ACHN (cell line): ENCODE measurements at regions not wholly inside any gene's neighbourhood (a gene's known extent, or its start where the extent isn't known, plus 50 kb on each side); places are given as distances from the start of the nearest gene placed in this dataset.
A peak's percentile ranks its signal among the peaks of the same experiment; 100 is the strongest.

ENCODE experiments used
- DNase-seq: peaks from one replicate; pipeline ENCODE4 v3.0.0-alpha.2; 2015
- in situ Hi-C: cut with HindIII; loops from 2 replicates; pipeline ENCODE4 v1.10.0; 2017; ENCODE audit warnings: low sequenced_read_pairs, low pct_ligation_motif_present, low pct_unique_long_range_greater_than_20kb

DNA sequence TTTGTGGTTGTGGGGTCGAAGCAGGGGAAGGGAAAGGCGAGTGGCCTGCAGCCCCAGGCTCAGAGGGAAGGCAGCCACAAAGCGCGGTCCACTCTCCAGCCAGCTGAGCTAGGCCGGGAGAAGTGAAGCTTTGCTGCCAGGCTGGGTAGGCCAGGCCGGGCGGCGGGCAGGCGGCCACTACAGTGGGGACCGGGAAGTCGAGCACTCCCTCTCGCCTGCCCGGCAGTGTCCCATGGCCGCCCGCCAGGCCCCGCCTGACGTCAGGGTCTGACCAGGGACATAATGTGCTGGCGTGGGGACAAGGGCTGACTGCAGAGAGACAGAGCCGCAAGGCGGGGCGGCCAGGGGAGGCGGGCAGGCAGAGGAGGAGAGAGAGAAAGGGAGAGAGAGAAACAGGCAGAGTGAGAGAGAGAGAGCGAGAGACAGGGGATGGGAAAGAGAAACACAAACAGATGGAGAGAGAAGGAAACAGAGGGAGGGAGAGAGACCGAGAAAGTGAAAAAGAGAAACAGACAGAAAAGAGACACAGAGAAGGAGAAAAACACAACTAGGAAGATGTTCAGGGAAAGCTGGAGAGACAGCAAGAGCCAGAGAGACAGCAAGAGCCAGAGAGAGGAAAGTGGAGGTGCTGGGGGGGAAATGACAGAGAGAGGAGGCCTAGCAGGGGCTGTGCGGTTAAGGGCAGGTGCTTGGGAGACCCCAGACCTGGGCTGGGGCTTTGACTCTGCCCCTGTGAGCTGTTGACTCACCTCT lies 94.5 kb upstream of the PTPN1 start:
- in situ Hi-C loops: no loop called here
- DNase-seq: no peak

DNA sequence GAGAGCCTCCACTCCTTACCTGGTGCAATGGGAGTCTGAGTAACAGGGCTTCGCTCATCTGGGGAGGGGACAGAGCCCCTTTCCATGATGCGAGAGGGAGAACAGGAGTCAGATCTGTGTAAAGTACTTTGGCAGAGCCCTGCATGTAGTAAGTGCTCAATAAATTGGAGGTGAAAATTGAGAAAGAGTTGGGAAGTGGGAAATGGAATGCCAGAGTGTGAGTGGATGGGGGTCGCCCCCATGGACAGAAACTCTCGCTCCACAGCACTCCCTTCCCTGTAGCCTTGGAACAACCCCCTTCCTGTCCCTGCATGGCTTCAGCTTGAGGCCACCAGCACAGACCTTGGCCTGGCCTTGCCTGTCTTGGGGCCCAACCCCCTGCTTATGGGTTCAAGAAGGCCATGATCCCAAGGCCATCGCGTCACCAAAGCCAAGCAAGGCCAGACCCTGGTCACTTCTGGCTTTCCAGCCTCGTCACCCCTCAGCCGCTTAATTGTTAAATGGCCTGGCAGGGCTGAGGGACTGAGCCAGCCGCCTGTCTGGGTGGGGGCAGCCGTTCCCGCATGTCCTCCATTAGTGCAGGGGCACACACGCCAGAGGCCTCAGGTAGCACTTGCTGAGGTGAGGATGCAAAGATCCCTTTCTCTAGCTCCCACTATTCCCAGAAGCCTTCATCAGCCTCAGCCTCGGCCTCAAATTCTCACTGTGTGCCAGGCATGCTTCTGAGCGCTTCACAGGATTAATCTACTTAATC lies 93.7 kb upstream of the PTPN1 start:
- no peak for DNase-seq
- in situ Hi-C loops: no loop called here

DNA sequence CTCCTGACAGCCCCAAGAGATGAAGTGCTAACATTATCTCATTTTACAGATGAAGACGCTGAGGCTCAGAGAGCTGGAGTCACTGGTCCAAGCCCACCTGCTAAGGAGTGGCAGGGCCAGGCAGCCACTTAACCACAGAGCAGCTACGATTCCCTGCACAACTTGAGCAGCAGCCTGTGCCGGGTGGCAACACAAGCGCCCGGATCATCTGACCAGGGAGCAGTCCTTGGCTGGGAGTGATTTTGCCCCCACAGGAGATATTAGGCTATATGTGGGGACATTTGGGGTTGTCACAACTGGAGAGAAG lies 93.2 kb upstream of the PTPN1 start:
- in situ Hi-C loops: no loop called here
- no peak for DNase-seq

DNA sequence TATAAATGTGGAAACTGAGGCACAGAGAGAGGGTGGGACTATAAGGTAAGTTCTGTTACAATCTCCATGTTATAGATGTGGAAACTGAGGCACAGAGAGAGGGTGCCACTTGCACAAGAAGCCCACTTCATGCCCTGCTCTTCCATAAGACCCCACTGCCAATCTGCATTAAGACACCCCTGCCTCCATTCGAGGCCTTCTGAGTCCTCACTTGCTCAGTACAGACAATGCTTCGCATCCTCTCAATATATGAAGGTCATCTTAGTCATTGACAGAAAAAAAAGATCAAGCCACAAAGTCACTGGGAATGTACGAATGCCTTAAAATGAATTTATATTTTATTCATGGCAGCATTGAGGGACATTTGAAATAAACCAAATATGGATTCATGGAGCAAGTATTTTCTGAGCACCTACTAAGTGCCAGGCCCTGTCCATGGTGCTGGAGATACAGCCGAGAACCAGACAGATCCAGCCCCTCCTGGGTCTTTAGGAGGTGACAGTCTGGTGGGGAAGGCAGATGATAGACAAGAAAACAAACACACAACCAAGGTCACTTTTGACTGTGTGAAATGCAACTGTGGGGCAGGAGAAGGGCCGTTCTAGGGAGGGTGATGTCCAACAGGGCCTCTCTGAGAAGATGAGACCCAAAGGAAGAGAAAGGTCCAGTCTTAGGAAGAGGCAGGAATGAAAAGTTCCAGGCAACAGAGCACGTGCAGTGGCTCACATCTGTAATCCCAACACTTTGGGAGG lies 92.5 kb upstream of the PTPN1 start:
- in situ Hi-C loops: no loop called here
- DNase-seq: no peak

DNA sequence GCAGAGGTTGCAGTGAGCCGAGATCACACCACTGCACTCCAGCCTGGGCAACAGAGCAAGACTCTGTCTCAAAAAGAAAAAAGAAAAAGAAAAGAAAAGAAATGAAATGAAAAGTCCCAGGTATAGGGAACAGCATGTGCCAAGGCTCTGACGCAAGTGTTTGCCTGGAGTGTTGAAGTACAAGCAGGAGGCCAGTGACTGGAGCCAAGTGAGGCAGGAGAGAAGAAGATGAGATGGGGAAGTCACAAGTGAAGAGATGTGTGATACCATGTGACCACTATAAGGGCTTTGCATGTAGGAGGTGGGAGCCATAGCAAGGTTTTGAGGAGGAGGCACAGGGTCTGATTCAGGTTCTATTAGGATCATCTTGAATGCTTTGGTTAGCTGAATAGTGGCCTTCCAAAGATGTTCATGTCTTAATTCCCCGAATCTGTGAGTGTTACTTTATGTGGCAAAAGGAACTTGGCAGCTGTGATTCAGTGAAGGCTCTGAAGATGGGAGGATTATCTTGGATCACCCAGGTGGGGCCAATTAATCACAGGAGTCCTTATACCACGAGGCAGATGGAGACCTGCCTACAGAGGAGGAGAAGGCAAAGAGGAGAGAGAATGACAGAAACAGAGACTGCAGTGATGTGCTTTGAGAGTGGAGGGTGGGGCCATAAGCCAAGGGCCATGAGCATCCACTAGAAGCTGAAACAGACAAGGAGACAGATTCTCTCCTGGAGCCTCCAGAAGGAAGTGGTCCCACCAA lies 91.1 kb upstream of the PTPN1 start:
- in situ Hi-C loops: no loop called here
- no peak for DNase-seq

DNA sequence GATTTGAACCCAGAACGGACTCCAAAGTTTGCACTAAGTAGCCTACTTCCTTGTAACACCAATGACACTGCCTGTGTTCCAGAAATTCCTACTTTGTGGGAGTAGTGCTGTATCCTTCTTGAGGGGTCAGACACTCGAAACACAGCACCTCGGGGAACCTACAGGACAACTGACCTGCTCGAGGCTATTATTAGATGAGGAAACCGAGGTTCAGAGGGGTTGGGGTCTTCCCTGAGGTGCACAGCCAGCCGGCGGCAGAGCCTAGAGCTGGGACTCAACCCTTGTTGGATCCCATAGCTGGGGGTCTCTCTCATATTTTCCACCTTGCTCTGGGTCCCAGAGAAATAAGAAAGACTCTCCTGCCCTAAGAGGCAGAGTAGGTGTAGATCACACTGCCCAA lies 89.8 kb upstream of the PTPN1 start:
- in situ Hi-C loops: no loop called here
- DNase-seq: no peak

DNA sequence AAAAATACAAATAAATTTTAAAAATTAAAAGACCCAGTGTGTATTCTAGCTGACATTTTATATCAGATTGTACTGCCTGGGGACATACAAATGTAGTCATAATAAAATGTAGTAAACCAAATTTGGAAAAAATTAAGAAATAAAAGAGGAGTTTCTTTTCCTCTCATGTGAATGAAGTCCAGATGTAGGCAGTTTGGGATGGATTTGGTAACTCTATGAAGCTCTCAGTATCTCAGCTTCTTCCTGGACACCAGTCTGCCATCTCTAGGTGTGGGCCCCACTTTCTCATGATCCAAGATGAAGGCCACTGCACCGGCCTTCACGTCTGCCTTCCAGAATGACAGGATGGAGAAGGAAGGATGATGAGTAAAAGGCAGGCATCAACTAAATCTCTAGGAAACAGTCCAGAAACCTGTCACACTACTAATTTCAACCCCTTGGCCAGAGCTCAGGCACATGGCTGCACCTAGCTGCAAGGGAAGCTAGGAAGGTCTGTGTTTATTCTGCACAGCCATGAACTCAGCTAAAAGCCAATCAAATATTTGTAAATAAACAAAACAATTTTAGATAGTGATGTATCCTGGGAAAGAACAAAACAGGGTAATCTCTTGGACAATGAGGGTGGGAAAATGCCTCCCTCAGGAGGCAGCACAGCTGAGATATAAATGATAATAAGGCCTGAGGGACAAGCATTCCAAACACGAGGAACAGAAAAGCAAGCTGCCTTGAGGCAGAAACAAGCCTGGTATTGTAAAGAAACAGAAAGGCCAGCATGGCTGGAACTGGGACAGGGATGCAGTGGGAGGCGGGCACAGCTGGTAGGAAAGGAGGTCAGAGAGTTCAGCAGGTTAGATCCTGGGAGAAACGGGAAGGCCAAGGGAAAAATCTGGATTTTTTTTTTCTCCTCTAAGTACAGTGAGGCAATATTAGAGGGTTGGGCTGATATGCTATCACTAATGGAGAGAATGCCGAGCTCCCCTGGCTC lies 88.5 kb upstream of the PTPN1 start:
- DNase-seq: no peak
- in situ Hi-C loops: no loop called here

DNA sequence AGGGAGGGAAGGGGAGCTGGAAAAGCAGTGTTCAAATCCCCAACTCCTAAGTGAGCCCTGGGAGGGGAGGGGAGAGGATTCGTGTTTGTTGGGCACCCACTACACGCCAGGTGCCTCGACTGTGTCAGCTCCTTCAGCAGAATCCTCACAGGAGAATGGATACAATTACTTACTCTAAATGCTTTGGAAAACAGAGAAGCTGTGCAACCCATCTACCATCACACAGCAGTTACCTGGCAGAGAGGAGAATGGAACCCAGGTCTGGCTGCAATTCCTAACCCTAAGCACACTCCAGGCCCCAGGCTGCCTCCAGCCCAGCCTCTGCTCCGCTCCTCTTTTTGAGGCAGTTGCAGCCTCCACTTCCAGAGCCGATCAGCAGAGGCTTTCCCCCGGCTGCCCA lies 86.4 kb upstream of the PTPN1 start:
- DNase-seq: no peak
- in situ Hi-C loops: no loop called here

DNA sequence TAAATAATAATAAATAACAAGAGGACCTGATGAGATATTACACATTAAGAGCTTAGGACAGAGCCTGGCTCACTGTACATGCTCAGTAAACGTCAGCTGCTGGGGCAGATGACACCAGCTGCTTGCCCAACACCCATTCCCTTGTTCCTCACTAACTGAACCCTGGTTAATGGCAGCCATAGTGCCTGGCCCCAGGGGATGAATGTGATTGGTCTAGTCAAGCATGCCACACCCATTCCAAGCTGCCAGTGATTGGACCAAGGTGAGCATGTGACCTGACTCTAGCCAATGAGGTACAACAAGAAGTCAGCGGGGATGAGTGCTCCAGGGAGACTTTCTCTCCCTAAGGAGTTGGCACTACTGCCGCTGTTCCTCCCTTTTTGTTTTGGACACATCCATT lies 85.1 kb upstream of the PTPN1 start:
- peak; percentile 22 for DNase-seq
- in situ Hi-C loops: no loop called here

DNA sequence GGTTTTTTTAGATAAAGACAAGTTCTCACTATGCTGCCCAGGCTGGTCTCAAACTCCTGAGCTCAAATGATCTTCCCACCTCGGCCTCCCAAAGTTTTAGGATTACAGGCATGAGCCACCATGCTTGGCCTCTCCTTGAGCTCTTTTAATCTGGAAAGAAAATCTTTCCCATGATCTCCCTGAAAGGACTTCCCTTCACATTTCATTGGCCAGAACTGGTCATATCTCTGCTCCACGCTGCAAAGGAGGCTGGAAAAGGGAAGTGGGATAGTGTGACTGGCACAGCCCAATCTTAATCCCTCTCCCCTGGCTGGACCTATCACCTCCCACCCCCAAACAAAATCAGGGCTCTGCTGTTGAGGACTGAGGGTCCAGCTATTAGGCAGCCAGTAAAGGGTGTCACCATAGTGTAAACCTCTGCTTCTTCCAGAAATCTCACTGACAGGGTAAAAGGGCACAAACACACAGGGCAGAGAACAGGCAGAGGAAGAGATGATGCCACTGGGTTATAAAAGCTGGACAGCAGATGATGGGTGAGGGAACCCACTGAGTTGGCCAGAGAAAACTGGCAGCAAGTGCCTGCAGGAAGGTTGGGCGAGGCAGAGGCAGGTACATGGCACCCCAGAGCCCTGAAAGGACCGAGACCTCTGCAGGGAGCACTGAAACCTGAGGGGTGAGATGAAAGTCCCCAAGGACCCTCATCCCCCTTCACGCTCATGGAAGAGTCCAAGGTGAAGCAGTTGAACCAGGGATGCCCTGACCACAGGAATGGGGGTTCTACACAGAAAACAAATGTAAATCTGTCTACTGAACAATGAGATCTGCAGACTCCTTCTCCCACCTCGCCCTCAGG lies 83.1 kb upstream of the PTPN1 start:
- no peak for DNase-seq
- in situ Hi-C loops: no loop called here

DNA sequence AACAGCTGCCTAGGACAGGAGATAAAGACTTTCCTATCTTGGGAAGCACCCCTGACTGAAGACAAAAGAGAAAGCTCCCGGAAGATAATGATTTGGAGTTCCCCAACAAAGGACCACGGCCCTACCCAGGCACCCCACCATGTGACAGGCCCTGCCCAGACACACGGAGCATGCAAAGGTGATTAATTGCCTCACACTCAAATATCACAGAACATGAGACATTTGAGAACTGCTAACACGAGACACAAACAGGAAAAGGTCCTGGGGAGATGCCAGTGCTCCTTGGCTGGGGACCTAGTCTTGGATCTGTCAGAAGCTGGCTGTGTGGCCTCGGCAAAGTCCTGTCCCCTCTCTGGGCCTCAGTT lies 82.5 kb upstream of the PTPN1 start:
- DNase-seq: no peak
- in situ Hi-C loops: no loop called here

DNA sequence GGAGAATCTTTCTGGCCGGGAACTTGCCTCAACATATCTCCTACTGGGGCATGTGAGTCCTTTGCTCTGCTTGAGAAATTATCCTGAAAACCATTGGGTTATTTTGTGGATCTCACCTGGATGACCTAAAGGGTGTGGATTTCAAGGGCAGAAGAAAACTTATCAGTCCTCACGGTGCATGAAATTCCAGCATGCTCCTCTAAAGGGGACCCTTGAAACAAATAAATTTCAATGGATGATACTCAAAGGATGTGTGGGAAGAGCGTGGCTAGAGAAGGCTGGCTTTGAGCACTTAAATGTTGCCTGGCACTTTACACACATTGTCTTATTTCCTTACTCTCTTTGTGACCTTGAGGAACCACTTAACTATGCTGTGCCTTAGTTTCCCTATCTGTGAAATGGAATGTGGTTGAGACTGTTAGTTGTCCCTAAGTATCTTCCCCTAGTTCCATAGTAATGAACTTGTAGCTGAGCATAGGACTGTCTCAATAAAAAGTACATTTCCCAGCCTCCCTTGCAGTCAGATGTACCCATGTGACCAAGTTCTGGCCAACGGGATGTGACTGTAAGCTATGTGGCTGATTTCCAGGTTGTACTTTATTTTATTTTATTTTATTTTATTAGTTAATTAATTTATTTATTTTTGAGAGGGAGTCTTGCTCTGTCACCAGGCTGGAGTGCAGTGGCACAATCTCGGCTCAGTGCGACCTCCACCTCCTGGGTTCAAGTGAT lies 81.9 kb upstream of the PTPN1 start:
- in situ Hi-C loops: no loop called here
- DNase-seq: no peak

DNA sequence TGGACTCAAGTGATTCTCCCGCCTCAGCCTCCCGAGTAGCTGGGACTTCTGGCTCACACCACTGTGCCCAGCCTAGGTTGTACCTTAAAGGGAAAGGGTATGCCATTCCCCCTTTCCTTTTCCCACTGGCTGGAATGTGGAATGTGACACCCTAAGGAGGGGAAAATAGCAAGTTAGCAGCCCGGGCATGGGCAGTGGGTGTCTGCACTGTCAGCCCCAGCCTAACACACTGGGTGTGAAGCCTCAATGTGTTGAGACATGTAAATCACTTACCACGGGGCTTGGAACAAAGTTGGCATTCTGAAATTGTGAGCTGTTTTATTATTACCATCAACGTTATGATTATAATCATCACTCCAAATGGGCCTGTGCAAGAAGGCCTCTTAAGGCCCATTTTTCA lies 80.8 kb upstream of the PTPN1 start:
- DNase-seq: no peak
- in situ Hi-C loops: no loop called here

DNA sequence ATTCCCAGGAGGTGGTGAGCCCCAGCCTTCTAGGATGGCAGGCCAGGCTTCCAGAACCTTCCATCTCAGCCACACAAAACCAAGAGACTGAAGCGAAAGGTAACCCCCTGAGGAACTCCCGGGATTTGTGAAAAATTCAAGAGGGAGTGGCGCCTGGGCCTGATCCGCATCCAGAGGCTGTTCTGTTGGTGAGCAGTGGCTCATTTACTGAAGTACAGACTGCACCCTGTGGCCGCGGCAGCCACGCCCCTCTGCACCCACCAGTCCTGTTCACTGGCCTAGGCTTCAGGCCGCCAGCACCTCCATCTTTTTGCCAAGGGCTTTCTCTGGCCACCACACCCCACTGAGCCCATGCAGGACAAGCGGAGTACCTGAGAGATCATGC lies 79.1 kb upstream of the PTPN1 start:
- in situ Hi-C loops: no loop called here
- DNase-seq: no peak

DNA sequence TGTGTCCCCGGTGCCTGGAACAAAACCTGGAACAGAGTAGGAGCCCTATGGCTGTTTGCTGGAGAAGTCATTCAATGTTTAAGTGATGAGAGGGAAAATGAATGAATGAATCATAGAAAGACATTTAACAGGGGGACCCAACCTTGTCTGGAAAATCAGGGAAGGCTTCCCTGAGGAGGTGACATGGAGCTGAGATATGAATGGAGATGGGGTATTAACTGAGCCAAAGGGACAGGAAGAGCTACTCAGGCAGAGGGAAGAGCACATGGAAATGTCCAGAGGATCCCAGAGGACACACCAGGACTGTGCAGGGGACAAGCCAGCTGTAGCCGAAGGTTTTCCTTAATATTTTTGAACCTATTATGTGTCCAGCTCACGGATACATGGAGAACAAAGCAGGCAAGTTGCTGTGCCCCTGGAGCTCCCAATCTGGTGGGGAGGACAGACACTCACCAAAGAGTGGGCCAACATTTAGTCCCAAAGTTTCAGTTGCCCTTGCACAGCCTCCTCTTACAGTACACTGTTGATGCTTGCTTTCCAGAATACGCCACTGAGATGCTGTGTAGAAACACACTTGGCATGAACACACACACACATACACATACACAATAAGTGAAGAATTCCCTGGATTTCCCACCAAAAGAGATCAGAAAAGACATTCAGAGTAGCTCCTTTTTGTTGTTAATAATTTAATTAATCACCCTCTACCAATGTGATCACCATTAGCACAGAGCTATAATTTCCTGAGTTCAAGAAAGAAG lies 77.0 kb upstream of the PTPN1 start:
- in situ Hi-C loops: no loop called here
- no peak for DNase-seq

DNA sequence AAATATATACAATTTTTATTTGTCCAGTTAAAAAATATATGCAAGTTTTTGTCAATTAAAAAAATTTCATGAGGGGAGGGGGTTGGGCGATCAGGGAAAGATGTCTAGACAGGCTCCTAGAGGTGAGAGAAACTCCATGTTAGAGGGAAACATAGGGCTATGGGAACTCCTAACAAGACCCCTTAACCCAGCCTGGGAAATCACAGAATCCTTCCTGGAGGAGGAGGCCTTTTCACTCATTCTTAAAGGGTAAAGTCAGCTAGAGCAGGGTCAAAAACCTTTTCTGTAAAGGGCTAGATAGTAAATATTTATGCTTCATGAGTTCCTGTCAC lies 75.9 kb upstream of the PTPN1 start:
- no peak for DNase-seq
- in situ Hi-C loops: no loop called here
